SK-N-MC (cell line): ENCODE measurements at regions not wholly inside any gene's neighbourhood (a gene's known extent, or its start where the extent isn't known, plus 50 kb on each side); places are given as distances from the start of the nearest gene placed in this dataset.

ENCODE experiments used
- EZH2 ChIP-seq: fragments of 200-600 bp; sonication (generic); IDR thresholded peaks from one replicate; pipeline ENCODE4 v1.6.1; 2017; ENCODE audit warnings: antibody characterized with exemption
- POLR2AphosphoS5 ChIP-seq: IDR thresholded peaks from 2 replicates; pipeline ENCODE4 v1.6.1; 2012; ENCODE audit warnings: mild to moderate bottlenecking, low read depth, low read length, borderline replicate concordance

- no peak for TF ChIP-seq EZH2
- no peak for TF ChIP-seq POLR2AphosphoS5
Measured at GRCh38 chr4:164109503-164109902, 615.0 kb downstream of the TMA16 start.
